PC-3 (cell line): ENCODE measurements at regions not wholly inside any gene's neighbourhood (a gene's known extent, or its start where the extent isn't known, plus 50 kb on each side); places are given as distances from the start of the nearest gene placed in this dataset.

Experiments
- EZH2 ChIP-seq: fragments of 300-600 bp; sonication (generic); IDR thresholded peaks from one replicate; pipeline ENCODE4 v1.6.1; 2017; ENCODE audit warnings: antibody characterized with exemption, mild to moderate bottlenecking, low read length; ENCODE audit not compliant: unreplicated experiment
- TF ChIP-seq, protein P1 (sequence below): fragments of 300-600 bp; sonication (generic); conservative IDR thresholded peaks from 2 replicates; pipeline ENCODE4 v1.5.1; 2017; ENCODE audit warnings: antibody characterized with exemption, low read depth, mild to moderate bottlenecking, low read length

- TF ChIP-seq, protein P1, sequence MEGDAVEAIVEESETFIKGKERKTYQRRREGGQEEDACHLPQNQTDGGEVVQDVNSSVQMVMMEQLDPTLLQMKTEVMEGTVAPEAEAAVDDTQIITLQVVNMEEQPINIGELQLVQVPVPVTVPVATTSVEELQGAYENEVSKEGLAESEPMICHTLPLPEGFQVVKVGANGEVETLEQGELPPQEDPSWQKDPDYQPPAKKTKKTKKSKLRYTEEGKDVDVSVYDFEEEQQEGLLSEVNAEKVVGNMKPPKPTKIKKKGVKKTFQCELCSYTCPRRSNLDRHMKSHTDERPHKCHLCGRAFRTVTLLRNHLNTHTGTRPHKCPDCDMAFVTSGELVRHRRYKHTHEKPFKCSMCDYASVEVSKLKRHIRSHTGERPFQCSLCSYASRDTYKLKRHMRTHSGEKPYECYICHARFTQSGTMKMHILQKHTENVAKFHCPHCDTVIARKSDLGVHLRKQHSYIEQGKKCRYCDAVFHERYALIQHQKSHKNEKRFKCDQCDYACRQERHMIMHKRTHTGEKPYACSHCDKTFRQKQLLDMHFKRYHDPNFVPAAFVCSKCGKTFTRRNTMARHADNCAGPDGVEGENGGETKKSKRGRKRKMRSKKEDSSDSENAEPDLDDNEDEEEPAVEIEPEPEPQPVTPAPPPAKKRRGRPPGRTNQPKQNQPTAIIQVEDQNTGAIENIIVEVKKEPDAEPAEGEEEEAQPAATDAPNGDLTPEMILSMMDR: no peak
- no peak for TF ChIP-seq EZH2
Measured at GRCh38 chr5:8907168-8907868, 638.6 kb downstream of the SEMA5A start.
